ENCODE measurements at regions not wholly inside any gene's neighbourhood (a gene's known extent, or its start where the extent isn't known, plus 50 kb on each side); places are given as distances from the start of the nearest gene placed in this dataset.

DNA sequence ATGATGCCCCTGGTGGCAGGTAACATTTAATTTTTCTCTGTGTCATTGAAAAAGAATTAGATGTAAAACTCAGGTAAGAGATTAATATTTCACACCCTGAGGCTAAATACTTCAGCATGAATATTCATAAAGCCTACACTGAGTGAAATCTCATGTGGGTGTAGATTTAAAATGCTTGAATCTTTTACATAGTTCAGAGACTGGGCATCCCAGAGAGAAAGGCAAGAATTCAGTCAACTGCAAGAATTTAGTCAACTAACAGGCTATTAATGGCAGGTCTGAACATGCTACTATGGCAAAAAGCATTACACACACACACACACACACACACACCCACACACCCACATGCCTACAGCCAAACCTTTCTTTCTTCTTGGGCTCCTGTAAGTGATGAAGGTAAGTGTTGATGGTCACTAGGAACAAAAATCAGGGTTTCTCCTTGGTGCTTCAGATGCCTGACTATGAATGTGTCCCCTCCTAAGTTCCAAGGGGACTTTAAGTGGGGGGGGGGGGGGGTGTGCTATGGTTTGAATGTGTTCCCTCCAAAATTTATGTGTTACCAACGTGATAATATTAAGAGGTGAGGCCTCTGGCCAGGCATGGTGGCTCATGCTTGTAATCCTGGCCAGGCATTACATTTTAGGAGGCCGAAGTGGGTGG is 63.7 kb upstream of the PSMD7 start:
- DNase-seq (ENCODE audit: low read depth in 4 of 4, low spot score in 2 of 4), result no peak

DNA sequence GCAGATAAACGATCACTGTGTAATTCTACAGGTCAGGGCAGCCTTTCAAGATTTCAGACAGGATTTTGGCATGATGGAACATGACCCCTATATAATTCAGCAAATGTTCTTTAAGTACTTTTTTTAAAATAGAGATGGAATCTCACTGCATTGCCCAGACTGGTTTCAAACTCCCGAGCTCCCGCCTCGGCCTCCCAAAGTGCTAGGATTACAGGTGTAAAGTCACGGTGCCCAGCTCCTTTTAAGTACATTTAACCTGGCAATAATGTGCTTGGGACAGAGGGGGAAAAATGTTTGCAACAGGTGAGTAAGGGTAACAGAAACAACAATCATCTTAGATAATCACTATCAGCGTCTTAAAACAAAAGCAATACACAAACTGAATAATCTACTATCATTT is 66.5 kb upstream of the PSMD7 start:
- DNase-seq (ENCODE audit: low read depth in 4 of 4, low spot score in 2 of 4), result no peak

- DNase-seq (ENCODE audit: low read depth in 4 of 4, low spot score in 2 of 4), result peak in 2 of 4 donors; percentile 0 to 16
Observed at GRCh38 chr16:74226338-74226954, 70.2 kb upstream of the PSMD7 start.

- DNase-seq (ENCODE audit: low read depth in 4 of 4, low spot score in 2 of 4), result peak in 2 of 4 donors; percentile 1 to 7
Observed at GRCh38 chr16:74224828-74225612, 71.6 kb upstream of the PSMD7 start.

GRCh38 chr16:74221828-74222227 is 74.8 kb upstream of the PSMD7 start:
- DNase-seq (ENCODE audit: low read depth in 4 of 4, low spot score in 2 of 4), result no peak

GRCh38 chr16:74219706-74220105 is 76.9 kb upstream of the PSMD7 start:
- no peak for DNase-seq (ENCODE audit: low read depth in 4 of 4, low spot score in 2 of 4)

- DNase-seq (ENCODE audit: low read depth in 4 of 4, low spot score in 2 of 4), result no peak
Observed at GRCh38 chr16:74218871-74219270, 77.7 kb upstream of the PSMD7 start.

DNA sequence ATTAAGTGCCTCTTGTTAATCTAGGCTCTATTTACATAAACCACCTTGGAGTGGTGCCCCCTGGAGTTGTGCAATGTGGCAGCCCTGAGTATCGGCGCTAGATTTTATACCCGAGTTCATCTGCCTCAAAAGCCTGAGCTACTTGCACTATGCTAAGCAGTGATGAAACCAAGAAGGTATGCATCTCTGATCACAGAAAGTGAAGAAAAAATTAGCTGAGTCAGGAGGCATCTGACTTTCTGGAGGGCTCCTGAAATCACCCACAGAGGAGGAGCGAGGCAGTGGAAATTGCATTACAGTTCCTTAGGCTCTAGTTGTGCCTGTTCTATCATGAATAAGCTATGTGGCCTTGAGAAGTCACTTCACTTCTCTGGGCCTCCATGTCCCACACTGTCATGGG is 80.3 kb upstream of the PSMD7 start:
- DNase-seq (ENCODE audit: low read depth in 4 of 4, low spot score in 2 of 4), result no peak

- DNase-seq (ENCODE audit: low read depth in 4 of 4, low spot score in 2 of 4), result no peak
Observed at GRCh38 chr16:74215249-74215648, 81.4 kb upstream of the PSMD7 start.

DNA sequence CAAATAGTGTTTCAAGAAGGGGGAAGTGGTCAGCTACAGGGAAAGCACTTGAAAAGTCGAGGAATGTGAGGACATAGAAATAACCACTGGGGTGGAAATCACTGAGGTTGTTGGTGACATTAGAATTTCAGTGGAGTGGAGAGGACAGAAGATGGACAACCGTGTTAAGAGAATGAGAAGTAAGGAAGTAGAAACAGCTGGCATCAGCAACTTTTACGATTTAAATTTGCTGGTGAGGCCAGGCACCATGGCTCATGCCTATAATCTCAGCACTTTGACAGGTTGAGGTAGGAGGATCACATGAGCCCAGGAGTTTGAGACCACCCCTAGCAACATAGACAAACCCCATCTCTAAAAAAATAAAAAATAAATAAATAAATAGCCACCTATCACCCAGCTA is 83.2 kb upstream of the PSMD7 start:
- DNase-seq (ENCODE audit: low read depth in 4 of 4, low spot score in 2 of 4), result no peak

GRCh38 chr16:74210245-74210644 is 86.4 kb upstream of the PSMD7 start:
- no peak for DNase-seq (ENCODE audit: low read depth in 4 of 4, low spot score in 2 of 4)

GRCh38 chr16:74202009-74202408 is 94.6 kb upstream of the PSMD7 start:
- DNase-seq (ENCODE audit: low read depth in 4 of 4, low spot score in 2 of 4), result no peak

DNA sequence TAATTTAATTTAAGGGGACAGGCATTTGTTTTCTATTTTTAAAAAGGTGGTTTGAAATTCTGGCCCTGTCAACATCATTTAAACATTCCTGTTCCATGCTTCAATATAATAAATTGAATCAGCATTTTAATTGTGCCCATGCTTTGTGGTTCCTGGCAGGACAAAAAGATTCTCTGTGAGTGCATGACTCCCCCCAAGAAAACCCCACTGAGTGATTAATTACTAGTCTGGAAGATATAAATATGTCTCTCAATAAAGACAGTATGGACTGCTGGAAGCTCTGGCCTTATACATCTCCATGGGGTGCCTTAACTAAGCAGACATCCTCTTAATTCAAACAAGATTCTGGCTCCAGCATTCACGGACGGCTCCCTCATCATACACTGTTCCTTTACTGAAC is 95.0 kb upstream of the PSMD7 start:
- DNase-seq (ENCODE audit: low read depth in 4 of 4, low spot score in 2 of 4), result no peak

DNA sequence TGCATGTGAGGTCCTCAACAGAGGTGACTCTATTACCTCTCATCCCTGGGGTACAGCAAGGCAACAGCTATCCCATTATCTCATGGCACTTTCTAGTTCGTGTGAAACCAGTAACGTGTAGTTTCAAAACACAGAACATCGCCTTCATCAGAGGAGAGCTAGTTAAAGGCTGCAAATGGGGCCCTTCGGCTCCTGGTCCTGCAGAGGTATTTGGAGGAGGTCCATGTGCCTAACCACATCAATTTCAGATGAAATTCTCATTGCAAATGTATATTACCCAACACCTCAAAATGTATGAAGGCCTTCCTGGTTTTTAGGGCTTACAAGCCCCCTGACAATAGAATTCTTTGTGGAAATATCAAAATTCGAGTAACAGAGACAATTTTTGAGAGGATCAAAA is 95.7 kb upstream of the PSMD7 start:
- DNase-seq (ENCODE audit: low read depth in 4 of 4, low spot score in 2 of 4), result no peak

DNA sequence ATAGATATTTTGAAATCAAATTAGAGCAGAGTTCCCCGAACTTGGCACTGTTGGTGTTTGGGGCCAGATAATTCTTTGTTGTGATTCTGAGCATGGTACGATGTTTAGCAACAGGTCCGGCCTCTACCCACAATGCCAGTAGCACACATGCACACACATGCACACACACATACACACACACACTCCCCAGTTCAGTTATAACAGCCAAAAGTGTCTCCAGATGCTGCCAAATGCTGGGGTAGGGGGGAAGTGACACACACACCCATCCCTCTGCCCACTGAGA is 96.8 kb upstream of the PSMD7 start:
- DNase-seq (ENCODE audit: low read depth in 4 of 4, low spot score in 2 of 4), result no peak

DNA sequence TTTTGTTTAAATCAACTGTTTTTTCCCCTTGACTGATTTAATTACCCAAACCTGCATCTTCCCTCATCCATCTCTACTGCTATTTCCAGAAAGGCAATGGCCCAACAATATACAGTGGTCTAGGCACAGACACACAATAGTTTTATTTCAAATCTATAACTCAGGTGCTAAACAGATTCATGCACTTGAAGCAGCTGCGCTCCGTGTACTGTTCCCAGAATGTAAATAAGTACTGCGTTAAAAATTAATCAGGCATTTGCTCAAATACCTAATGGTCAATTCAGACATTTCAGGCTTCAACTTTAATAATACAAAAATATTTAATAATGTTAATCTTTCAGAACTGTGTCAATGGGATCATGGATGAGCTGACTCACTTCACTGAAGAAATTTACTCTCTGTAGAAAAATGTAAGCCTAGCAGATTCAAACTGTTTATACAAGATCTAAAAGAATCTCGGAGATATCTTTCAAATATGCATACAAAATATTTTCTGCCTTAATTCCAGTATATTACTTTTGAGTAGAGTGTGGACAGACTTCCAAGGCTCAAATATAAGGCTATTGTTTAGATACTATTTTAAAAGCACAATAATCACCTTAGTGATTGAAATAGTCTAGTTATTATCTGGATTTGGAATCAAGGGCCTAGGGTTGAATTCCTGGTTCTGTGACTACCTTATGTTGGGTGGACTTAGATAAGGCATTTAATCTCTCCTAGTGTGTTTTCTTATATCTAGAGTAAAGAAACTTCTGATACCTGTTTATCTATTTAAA is 97.4 kb upstream of the PSMD7 start:
- no peak for DNase-seq (ENCODE audit: low read depth in 4 of 4, low spot score in 2 of 4)

DNA sequence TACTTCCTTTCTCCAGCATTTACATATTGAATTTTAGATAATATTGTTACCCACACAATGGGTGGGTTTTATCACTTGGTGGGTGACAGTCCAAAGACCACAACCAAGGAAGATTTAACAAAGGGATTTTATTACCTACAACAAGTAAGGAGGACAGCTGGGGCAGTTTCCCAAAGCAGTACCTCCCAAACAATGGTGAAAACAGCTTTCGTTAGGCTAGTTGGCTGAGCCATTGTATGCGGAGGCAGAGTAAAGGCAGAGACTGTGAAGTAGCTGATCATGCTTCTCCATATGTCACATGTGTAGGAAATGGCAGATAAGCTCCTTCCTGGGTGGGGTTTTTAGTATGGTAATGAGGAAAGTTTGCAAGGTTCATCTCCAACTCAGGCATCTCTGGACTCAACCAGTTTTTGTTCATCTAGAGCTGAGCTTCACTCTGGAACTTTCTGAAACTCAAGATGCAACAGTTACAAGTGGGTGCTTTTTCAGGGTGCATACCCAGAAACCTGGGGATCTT is 104.3 kb upstream of the PSMD7 start:
- no peak for DNase-seq (ENCODE audit: low read depth in 4 of 4, low spot score in 2 of 4)

DNA sequence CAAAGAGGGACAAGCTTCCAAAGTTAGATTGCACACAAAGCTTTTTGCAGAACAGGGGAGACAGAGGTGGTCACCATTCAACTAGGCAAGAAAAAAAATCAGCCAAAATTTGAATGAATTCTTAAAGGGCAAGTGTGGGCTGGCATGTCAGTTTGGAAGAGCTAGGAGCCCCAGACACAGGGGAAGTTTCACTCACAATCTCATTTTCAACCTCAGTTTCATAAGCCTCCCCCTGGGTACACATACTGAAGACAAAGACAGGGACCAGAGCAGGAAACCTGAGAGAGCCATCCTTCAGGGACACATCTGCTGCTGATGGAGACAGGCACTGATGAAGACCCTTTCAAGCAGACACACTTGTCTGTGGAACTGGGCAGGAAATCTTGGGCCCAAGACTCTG is 106.3 kb upstream of the PSMD7 start:
- DNase-seq (ENCODE audit: low read depth in 4 of 4, low spot score in 2 of 4), result no peak

DNA sequence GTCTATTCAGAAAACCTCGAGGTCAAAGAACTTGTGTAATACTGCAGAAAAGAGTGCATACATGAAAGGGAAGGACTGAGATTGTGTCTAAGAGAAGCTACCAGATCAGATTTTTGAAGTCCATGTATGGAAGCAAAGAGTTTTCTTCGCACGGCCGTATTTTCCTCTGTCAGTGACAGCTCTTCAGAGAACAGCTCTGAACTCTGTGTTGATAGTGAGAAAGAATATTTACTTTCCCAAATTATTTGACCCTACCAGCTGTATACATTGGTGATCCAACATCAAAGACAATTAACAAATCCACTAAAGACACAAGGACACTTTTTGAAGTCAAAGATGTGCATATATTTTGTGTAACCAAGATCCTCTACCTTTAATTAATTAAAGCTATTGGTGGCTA is 107.8 kb upstream of the PSMD7 start:
- DNase-seq (ENCODE audit: low read depth in 4 of 4, low spot score in 2 of 4), result no peak

DNA sequence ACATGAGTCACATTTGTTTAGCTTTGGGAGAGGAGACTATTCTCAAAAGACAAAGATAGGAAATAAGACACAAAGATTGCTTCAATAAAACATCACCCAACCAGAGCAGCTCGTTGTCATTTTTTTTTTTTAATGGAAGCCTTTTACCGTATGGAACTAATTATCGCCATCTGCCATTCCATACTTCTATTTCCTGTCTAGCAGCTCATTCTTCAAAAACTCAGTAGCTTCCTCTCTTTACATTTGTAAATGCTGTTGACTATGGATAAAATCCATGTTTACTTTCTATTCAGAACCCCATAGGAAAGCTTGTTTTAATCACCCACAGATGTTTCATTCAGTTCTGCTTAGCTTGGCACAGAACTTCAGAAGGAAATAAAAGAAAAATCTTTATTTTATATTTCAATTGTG is 110.0 kb upstream of the PSMD7 start:
- no peak for DNase-seq (ENCODE audit: low read depth in 4 of 4, low spot score in 2 of 4)

DNA sequence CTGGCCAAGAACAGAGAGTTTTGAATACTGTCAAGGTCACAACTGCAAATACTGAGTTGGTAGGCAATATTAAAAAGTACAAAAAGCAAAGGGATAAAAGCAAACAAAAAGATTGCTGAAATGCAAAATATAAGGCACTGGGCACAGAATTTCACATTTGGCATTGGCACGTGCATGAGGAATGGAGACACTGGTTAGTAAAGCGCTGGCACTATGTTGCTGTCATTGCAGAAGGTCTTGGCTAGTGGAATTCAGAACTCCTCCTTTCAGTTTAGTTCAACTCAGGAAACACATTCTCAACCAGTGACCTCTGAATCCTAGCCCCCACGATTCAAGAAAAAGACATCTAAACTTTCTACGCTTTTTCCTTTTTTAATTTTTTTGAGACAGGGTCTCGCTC is 111.8 kb upstream of the PSMD7 start:
- DNase-seq (ENCODE audit: low read depth in 4 of 4, low spot score in 2 of 4), result no peak
